Mammary epithelial cell (primary cell): ENCODE measurements at regions not wholly inside any gene's neighbourhood (a gene's known extent, or its start where the extent isn't known, plus 50 kb on each side); places are given as distances from the start of the nearest gene placed in this dataset.

Experiments
- CTCF ChIP-seq, 2 donors: IDR thresholded peaks in 1 of 2; conservative IDR thresholded peaks in 1 of 2; 2 replicates each; pipeline ENCODE4 v1.5.1; 2011 to 2012; ENCODE audit warnings: inconsistent platforms in 2 of 2, low read length in 2 of 2, mild to moderate bottlenecking in 2 of 2, control low read depth in 1 of 2, low read depth in 1 of 2; ENCODE audit not compliant: insufficient read depth in 1 of 2; ENCODE audit errors: extremely low read depth in 1 of 2
- EZH2 ChIP-seq: IDR thresholded peaks from 2 replicates; pipeline ENCODE4 v1.6.1; 2012; ENCODE audit warnings: low read length, inconsistent platforms, borderline replicate concordance

- TF ChIP-seq CTCF (conservative IDR thresholded peaks at IDR 0.05 in 1 of 2, IDR thresholded peaks at IDR 0.05 in 1 of 2; ENCODE audit: extremely low read depth in 1 of 2, insufficient read depth in 1 of 2, low read depth in 1 of 2, low read length in 2 of 2) (no peak), EZH2 (no peak)
Measured at GRCh38 chr16:77647726-77648125, 74.6 kb upstream of the NUDT7 start.
